Activated naive CD4-positive, alpha-beta T cell treated with anti-CD3 and anti-CD28 coated beads, Interleukin-2, amount 50 U/mL, for 24 hours (primary cell): ENCODE measurements at regions not wholly inside any gene's neighbourhood (a gene's known extent, or its start where the extent isn't known, plus 50 kb on each side); places are given as distances from the start of the nearest gene placed in this dataset.
"Not testable (repeated sequence)": the region's sequence is repeated elsewhere in the genome, so short reads cannot be mapped to it uniquely, and the experiment has no call there.

Source experiments
- H3K27ac Mint-ChIP-seq: one replicate; pipeline ENCODE4 v1.8.0; 2021; ENCODE audit warnings: mild to moderate bottlenecking, mixed read lengths
- H3K27me3 Mint-ChIP-seq: one replicate; pipeline ENCODE4 v1.8.0; 2021; ENCODE audit warnings: mixed read lengths
- H3K36me3 Mint-ChIP-seq: one replicate; pipeline ENCODE4 v1.8.0; 2021; ENCODE audit warnings: mixed read lengths
- H3K4me1 Mint-ChIP-seq: one replicate; pipeline ENCODE4 v1.8.0; 2021; ENCODE audit warnings: mixed read lengths
- H3K4me3 Mint-ChIP-seq: one replicate; pipeline ENCODE4 v1.8.0; 2021; ENCODE audit warnings: mild to moderate bottlenecking, mixed read lengths
- H3K9me3 Mint-ChIP-seq: one replicate; pipeline ENCODE4 v1.8.0; 2021; ENCODE audit warnings: mixed read lengths

DNA sequence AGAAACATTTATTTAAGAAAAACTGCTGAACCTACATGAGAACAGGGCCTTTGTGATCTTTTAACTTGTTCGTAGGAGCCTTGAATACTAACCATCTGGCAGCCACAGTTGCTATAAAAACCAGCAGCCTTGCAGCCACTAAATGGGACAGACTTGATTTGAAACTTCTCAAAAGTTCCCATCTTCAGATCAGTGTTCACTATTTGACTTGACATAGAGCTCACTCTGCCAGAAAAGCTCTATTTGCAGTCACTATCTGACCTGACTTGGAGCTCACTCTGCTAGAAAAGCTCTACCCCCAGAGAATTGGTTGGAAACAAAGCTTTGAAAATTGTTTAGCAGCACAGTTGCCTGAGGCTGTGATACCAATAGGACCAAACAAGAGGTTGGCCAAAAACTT, 119.3 kb upstream of the F13A1 start:
- no peaks in the 10 kb centered on the region for H3K4me1 Mint-ChIP-seq
- H3K4me3 Mint-ChIP-seq: no peak overlapping the region
- H3K27me3 Mint-ChIP-seq: peaks cover 10% of the 10 kb centered on the region
- H3K27ac Mint-ChIP-seq: no peak overlapping the region
- no peaks in the 10 kb centered on the region for H3K36me3 Mint-ChIP-seq
- H3K9me3 Mint-ChIP-seq: peaks cover 7% of the 10 kb centered on the region

DNA sequence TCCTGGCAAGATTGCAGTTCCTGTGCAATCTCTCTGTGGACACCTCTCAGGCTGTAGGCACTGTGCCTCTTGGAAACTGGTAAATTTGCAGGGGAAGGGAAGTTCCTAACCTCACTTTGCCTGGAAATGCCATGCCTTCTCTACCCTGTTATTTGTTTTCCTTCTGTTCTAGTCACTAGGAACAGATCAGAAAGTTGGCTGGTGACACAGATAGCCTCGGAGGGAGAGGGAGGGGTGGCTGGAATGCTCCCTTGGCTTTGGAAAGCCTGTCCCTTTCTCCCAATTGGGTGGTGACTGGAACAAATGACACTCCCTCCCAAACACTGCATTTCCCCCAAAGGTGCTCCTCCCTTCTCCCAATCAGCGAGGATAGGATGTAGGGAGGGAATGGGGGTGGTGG, 131.5 kb upstream of the F13A1 start:
- Mint-ChIP-seq H3K9me3 (no peaks in the 10 kb centered on the region), H3K4me3 (no peak overlapping the region), H3K36me3 (no peaks in the 10 kb centered on the region), H3K27ac (no peak overlapping the region), H3K27me3 (peaks cover 5% of the 10 kb centered on the region), H3K4me1 (no peaks in the 10 kb centered on the region)

DNA sequence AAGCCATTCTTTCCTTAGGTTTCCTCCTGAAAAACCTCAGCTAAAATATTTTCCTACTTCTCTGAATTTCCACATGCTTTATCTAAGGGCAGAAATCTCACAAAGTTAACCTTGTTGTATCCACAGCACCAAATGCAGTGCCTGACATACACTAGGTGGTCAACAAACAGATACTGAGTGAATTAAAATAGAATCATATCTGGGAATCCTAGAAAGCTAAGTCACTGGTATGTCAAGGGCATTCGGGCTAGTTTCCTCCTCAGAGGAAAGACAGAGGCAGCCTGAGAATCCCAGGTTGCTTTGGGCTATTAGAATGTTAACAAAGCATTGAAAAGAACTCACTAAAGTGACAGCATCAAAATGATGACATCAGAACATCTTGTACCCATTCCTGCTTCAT, 132.7 kb upstream of the F13A1 start:
- Mint-ChIP-seq H3K4me3 (no peak overlapping the region), H3K9me3 (no peaks in the 10 kb centered on the region), H3K4me1 (no peaks in the 10 kb centered on the region), H3K27ac (no peak overlapping the region), H3K36me3 (no peaks in the 10 kb centered on the region), H3K27me3 (peaks cover 5% of the 10 kb centered on the region)

DNA sequence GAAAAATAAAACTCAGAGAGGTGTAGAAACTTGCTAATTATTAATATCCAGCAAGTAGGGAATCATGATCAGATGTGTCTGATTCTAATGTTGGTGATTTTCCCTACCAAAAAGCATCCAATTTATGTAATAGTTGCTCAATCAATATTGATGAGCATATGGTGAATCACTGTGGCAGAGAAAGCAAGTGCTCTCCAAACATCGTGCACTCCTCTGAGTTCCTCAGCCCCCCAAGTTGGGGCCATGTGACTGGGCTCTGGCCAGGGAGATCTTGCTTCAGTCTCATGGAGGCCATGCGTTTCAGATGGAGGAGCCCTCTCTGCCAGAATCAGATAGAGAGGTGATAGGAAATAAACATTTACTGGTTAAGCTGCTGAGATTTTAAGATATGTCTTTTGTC, 133.2 kb upstream of the LY86 start:
- peaks cover 16% of the 10 kb centered on the region for H3K27me3 Mint-ChIP-seq
- no peaks in the 10 kb centered on the region for H3K4me1 Mint-ChIP-seq
- H3K36me3 Mint-ChIP-seq: peaks cover 3% of the 10 kb centered on the region
- no peak overlapping the region for H3K27ac Mint-ChIP-seq
- no peak overlapping the region for H3K4me3 Mint-ChIP-seq
- no peaks in the 10 kb centered on the region for H3K9me3 Mint-ChIP-seq

DNA sequence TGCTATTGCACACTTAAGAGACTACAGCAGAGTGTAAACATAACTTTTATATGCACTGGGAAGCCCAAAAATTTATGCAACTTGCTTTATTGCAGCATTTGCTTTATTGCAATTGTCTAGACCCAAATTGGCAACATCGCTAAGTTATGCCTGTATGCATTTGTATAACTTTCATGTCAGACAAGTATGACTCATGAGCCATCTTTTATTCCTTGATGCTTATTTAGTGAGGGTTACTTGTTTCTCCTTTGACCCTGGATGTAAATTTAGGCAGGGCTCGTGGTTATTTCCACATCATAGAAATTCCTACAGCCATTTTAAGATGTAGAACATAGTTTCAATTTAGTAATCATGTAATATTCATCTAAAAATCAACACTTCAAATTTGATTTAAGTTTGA, 130.3 kb upstream of the LY86 start:
- Mint-ChIP-seq H3K4me1 (no peaks in the 10 kb centered on the region), H3K27me3 (peaks cover 32% of the 10 kb centered on the region), H3K36me3 (peaks cover 3% of the 10 kb centered on the region), H3K27ac (no peak overlapping the region), H3K9me3 (no peaks in the 10 kb centered on the region), H3K4me3 (no peak overlapping the region)

DNA sequence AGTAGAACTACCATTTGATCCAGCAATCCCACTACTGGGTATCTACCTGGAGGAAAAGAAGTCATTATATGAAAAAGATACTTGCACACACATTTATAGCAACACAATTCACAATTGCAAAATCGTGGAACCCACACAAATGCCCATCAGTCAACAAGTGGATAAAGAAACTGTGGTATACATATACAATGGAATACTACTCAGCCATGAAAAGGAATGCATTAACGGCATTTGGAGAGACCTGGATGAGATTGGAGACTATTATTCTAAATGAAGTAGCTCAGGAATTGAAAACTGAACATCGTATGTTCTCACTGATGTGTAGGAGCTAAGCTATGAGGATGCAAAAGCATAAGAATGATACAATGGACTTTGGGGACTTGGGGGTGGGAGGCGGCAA, 128.6 kb upstream of the LY86 start:
- H3K27ac Mint-ChIP-seq, H3K9me3 Mint-ChIP-seq, H3K4me3 Mint-ChIP-seq, H3K4me1 Mint-ChIP-seq, H3K36me3 Mint-ChIP-seq: not testable (repeated sequence)
- H3K27me3 Mint-ChIP-seq: peaks cover 32% of the 10 kb centered on the region

DNA sequence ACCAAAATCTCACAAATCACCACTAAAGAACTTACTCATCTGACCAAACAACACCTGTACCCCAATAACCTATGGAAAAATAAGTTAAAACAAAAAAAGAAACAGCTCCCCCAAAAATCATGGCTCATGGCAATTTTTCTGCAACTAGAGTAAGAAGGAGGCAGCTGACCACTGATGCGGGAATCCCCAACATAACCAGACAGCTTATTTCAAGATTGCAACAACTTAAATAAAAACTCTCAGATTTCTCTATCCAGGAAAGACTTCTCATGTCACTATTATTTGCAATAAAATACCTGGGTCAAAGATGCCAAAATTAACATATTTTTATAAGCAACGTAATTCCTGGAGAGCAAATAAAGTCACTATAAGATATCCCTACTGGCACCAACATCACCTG, 128.1 kb upstream of the LY86 start:
- H3K27me3 Mint-ChIP-seq: peaks cover 33% of the 10 kb centered on the region
- H3K36me3 Mint-ChIP-seq: peaks cover 3% of the 10 kb centered on the region
- H3K9me3 Mint-ChIP-seq: no peaks in the 10 kb centered on the region
- H3K4me1 Mint-ChIP-seq: no peaks in the 10 kb centered on the region
- no peak overlapping the region for H3K4me3 Mint-ChIP-seq
- H3K27ac Mint-ChIP-seq: no peak overlapping the region

DNA sequence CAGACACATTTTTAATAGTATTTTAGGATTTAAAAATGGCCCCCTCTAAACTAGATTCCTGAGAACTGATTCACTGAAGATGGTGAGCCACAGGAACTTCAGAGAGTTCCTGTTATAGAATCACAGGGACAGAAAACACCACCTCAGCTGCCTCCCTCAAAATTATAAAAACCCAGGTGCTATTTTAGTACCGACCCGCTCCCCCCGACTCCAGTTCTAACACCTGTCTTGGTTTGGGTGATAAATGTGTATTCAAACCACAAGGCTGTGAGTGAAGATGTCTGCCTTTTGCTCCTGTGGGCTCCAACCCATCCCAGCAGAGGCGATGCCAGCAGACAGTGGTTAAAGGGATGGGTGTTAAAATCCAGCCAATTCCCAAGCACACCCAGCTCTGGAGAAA, 127.4 kb upstream of the LY86 start:
- Mint-ChIP-seq H3K36me3 (peaks cover 3% of the 10 kb centered on the region), H3K9me3 (no peaks in the 10 kb centered on the region), H3K27me3 (peaks cover 34% of the 10 kb centered on the region)

DNA sequence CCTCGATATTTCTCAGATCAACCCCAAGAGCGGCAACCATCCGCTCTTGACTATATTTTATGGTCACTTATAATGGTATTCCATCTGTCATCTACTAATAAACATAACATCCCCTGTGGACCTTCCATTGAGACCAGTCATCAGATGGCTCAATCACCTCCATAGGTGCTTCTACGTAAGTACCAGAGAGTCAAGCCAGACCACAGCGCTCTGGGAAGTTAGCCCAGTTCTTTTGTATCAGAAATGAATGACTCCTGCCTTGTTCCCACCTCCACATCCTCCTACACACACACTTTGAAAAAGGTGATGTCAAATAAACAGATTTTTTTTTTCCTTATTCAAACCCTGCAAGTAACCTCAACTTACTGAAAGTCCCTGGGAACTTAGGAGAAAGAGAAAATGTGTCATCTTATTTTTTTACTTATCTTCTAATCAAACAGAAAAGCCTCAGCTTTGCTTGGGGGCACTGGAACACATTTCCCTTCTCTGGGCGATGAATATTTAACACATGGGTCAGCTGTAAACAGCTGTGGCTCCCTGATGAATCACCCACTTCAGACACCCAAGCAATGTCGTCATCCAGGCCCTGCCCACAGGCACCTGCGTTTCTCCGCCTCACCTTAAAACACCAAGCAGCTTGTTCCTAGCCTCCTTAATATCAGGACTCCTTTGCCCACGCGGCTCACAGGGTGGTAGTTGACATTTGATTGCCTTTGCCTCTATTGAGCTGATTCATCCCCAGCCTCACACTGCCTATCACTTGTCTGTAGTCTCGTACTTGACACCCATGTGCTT, 121.4 kb upstream of the LY86 start:
- H3K4me1 Mint-ChIP-seq: no peaks in the 10 kb centered on the region
- H3K4me3 Mint-ChIP-seq: no peak overlapping the region
- no peak overlapping the region for H3K27ac Mint-ChIP-seq
- peaks cover 6% of the 10 kb centered on the region for H3K9me3 Mint-ChIP-seq
- H3K36me3 Mint-ChIP-seq: peaks cover 3% of the 10 kb centered on the region
- peaks cover 11% of the 10 kb centered on the region for H3K27me3 Mint-ChIP-seq

More for the DNA sequence above, 127.4 kb upstream of the LY86 start:
- Mint-ChIP-seq H3K4me1 (no peaks in the 10 kb centered on the region), H3K27ac (no peak overlapping the region), H3K4me3 (no peak overlapping the region)

DNA sequence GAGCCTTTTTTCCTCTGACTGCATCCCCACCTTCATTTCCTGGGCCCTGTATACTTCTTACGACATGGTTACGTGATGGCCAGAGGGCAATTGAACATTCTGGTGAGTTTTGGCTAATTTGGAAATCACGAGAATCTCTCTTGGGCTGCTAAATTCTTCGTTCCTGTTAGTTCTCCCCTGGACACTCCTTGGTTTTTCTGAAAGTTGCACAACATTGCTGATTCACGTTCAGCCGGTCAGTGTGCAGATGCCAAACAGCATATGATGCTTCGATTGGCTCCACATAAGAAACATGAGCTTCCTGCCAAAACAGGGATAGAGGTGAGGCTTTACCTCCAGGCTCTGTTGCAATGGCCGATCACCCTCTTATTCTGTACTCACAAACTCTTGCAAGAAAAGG, 119.4 kb upstream of the LY86 start:
- Mint-ChIP-seq H3K36me3 (peaks cover 3% of the 10 kb centered on the region), H3K9me3 (peaks cover 6% of the 10 kb centered on the region), H3K27ac (no peak overlapping the region), H3K4me3 (no peak overlapping the region), H3K27me3 (peaks cover 5% of the 10 kb centered on the region), H3K4me1 (no peaks in the 10 kb centered on the region)

DNA sequence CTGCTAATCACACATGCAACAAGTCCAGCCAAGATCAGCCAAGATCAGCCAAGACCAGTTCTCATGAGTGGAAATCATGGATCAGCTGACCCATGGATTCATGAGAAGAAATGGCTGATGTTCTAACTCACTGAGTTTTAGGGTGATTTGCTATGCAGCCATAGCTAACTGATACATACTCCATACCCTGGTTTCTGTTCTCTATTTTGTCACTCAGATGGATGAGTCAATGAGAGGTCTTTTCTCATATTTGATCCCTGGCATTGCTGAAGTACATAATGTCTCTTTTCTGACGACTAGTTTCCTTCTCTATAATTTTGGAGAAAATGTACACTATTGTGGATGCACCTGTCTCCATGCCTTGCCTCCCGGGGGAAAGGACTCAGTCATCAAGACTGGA, 118.4 kb upstream of the LY86 start:
- Mint-ChIP-seq H3K4me3 (no peak overlapping the region), H3K4me1 (no peaks in the 10 kb centered on the region), H3K36me3 (peaks cover 3% of the 10 kb centered on the region), H3K9me3 (peaks cover 6% of the 10 kb centered on the region), H3K27ac (no peak overlapping the region), H3K27me3 (peaks cover 5% of the 10 kb centered on the region)

DNA sequence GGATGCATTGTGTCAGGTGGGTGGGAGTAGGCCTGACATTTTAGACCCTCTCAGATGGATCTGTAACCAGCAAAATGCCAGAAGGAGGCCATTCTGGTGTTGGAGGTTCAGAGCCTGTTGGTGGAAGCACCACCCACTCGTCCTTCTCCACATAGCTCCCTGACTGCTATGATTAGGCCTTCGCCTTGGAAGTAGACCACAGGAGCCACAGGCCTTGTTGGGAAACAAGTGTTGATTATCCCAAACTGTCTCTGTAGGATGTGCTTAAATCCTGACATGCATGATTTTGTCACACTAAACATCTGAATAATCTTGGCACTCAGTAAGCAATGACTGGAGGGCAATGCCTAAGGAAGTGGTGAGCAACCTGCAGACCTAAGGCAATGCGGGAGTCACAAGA, 117.2 kb upstream of the LY86 start:
- peaks cover 6% of the 10 kb centered on the region for H3K9me3 Mint-ChIP-seq
- peaks cover 3% of the 10 kb centered on the region for H3K36me3 Mint-ChIP-seq
- H3K27ac Mint-ChIP-seq: no peak overlapping the region
- peaks cover 3% of the 10 kb centered on the region for H3K27me3 Mint-ChIP-seq
- no peaks in the 10 kb centered on the region for H3K4me1 Mint-ChIP-seq
- H3K4me3 Mint-ChIP-seq: no peak overlapping the region

DNA sequence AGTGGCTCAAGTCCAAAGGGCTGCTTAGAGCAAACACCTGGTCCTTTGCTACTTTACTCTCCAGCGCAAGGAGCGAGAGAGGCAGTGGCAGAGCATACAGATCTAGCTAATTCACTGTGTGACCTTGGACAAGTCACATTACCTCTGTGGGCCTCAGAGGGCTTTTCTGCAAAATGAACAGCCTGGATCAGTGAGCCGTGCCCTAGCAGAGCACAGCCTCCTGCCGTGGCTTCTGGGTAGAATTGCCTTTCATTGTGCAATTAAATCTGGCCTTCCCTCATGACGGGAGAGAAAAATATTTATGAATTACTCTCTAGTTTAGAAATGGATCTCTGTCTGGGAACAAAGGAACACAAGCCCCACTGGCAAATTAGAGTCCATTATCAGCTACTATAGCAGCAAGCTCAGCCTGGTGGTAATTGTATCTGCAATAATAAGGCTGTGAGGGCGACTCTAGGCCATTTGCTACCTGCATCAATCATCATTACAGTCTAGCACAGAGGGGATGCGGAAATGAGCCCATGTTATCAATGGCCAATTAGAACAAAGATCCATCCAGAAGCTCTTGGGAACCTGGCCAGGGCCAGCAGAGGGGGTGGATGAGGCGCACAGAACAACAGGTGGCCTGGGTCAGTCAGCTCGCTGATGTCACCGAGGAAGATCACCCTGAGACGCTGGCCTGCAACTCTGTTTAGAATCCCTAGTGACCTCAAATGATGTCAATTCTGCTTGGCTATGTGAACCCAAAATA, 114.2 kb upstream of the LY86 start:
- H3K9me3 Mint-ChIP-seq: peaks cover 6% of the 10 kb centered on the region
- H3K27ac Mint-ChIP-seq: no peak overlapping the region
- H3K27me3 Mint-ChIP-seq: peaks cover 4% of the 10 kb centered on the region
- no peak overlapping the region for H3K4me3 Mint-ChIP-seq
- peaks cover 3% of the 10 kb centered on the region for H3K36me3 Mint-ChIP-seq
- H3K4me1 Mint-ChIP-seq: no peaks in the 10 kb centered on the region

DNA sequence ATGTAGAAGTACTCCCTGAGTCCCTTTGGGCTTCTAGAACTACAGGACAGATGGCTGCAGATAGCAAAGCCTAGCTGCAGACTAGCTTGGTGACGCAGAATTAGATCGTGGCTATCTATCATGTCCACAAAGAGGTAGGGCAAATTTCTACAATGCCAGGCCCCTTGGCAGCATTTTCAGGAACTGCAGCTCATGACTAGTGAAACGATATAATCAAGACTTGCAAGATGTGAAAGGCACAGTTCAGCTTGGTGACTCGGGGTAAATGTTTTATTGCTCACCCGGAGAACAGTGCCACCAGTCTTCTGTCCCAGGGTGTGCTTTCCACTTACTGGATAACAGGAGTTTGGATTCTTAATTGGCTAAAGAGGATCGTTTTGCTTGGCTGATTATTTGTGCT, 108.7 kb upstream of the LY86 start:
- Mint-ChIP-seq H3K4me1 (no peaks in the 10 kb centered on the region), H3K4me3 (no peak overlapping the region), H3K27me3 (peaks cover 16% of the 10 kb centered on the region), H3K27ac (no peak overlapping the region), H3K36me3 (no peaks in the 10 kb centered on the region), H3K9me3 (peaks cover 4% of the 10 kb centered on the region)

DNA sequence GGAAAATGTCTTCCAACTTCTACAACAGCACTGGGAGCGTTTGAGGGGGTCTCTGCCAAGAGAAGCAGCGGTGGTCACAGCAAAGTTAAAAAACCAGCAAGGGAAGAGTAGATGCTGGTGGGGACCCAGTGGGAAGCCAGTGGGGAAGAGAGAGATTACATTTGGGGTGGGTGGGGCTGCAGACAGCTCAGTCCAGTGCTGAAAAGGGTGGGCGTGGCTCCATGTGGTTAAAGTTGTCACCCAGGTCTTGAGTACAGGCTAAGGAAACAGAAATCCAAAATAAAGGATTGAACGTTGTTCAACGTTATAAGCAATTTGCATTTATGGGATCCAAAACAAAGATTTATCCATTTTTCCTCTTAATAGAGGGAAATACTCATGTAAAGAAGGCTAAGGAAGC, 106.3 kb upstream of the LY86 start:
- no peak overlapping the region for H3K4me3 Mint-ChIP-seq
- H3K27ac Mint-ChIP-seq: no peak overlapping the region

DNA sequence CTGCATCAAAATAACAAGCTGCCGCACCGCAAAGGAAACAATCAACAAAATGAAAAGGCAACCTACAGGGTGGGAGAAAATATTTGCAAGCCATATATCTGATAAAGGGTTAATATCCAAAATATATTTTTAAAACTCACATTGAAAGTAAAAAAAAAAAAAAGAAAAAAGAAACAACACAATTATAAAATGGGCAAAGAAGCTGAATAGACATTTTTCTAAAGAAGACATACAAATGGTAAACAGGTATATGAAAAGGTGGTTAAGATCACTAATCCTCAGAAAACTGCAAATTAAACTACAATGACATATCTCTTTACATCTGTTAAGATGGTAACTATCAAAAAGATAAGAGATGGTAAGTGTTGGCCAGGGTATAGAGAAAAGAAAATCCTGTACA, 105.4 kb upstream of the LY86 start:
- Mint-ChIP-seq H3K36me3 (no peaks in the 10 kb centered on the region), H3K4me1 (no peaks in the 10 kb centered on the region), H3K27ac (no peak overlapping the region), H3K4me3 (no peak overlapping the region), H3K27me3 (peaks cover 13% of the 10 kb centered on the region), H3K9me3 (peaks cover 4% of the 10 kb centered on the region)

More for the DNA sequence above, 106.3 kb upstream of the LY86 start:
- no peaks in the 10 kb centered on the region for H3K36me3 Mint-ChIP-seq
- H3K4me1 Mint-ChIP-seq: no peaks in the 10 kb centered on the region
- H3K9me3 Mint-ChIP-seq: peaks cover 4% of the 10 kb centered on the region
- peaks cover 15% of the 10 kb centered on the region for H3K27me3 Mint-ChIP-seq
